HG03378 (cell line): ENCODE measurements at regions not wholly inside any gene's neighbourhood (a gene's known extent, or its start where the extent isn't known, plus 50 kb on each side); places are given as distances from the start of the nearest gene placed in this dataset.

Experiments
- ATAC-seq: cut with Tn5 transposase; IDR thresholded peaks from one replicate; pipeline ENCODE4 v1.9.1; 2021; ENCODE audit warnings: mild to moderate bottlenecking, moderate library complexity; ENCODE audit not compliant: unreplicated experiment

- no peak for ATAC-seq
Measured at GRCh38 chr1:88035578-88035977, 648.5 kb upstream of the PKN2 start.

DNA sequence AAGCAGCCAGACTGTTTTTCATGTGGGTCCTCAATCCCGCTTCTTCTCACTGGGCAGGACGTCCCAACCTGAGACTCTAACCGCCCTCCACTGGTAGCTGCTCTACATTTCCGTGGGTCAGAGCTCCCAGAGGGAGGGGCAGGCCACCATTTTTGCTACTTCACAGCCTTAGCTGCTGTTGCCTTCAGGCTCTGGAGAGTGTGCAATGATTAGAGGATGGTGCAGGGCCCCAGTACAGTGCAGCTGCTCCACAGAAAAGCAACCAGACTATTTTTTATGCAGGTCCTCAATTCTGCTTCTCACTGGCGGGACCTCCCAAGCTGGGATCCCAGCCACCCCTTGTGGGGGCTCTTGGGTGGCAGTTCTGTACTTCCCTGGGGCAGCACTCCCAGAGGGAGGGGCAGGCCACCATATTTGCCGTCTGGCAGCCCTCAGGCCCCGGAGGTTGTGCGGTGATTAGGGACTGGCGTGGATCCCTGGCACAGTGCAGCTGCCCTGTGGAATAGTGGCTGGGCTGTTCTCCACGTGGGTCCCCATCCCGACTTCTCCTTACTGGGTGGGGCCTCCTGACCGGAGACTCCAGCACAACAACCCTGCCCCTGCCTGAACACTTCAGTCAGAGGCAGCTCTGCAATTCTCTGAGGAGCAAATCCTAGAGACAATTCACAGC lies 647.6 kb upstream of the PKN2 start:
- ATAC-seq = no peak

GRCh38 chr1:88039240-88039639 lies 644.8 kb upstream of the PKN2 start:
- no peak for ATAC-seq

DNA sequence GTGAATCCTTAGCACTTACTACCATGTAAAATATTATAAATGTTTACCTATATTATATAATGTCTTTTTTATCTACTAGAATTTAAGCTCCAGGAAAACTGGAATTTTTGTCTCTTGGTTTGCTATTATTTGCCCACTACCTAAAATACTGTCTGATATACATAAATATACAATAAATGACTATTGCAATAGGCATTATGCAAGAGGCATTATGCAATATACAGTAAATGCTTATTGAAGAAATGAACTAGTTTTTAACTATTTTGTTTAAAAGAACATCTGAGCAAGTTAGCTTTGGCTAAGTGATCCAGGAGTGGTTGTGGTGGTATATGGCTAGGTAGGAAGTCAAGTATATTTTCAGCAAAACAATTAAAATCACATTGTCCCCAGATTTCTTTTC lies 640.2 kb upstream of the PKN2 start:
- ATAC-seq = no peak

GRCh38 chr1:88052167-88052566 lies 631.9 kb upstream of the PKN2 start:
- ATAC-seq = no peak

GRCh38 chr1:88053065-88053464 lies 631.0 kb upstream of the PKN2 start:
- no peak for ATAC-seq

DNA sequence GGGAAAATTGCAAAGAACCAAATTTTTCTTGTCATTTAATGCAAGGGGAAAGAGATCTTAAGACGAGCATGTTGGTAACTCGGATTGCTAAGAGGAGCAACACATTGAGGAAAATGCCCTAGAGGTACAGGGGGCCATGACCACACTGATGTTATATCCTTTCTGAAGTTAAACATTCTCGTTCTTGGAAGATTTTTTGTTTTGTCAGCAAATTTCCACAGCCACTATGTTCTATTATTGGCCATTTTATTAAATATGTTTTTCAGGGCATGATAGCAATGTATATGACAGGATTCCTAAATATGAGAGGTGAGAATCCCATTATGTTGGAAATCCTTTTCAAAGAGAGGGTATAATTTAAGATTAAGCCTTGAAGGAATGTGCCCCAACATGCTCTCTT lies 627.2 kb upstream of the PKN2 start:
- no peak for ATAC-seq

DNA sequence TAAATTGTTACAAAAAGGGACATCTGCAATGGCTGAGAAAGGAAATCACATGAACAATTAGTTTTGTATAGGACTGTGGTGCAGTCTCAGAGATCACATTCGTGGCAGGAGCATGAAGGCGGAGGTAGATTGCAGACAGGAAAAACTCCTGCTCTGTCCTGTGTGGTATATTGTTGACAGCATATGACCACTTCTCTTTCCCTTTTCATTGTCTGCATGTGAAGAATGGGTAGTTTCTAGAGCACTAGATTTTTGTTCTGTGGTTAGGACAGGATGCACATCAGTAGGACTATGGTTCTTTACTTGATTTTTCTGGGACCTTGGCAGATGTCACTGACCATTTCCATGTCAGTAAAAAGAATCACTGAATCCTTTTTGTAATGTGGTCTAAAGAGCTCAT lies 625.9 kb upstream of the PKN2 start:
- ATAC-seq = no peak

- ATAC-seq = no peak
Measured at GRCh38 chr1:88060112-88060673, 623.9 kb upstream of the PKN2 start.

DNA sequence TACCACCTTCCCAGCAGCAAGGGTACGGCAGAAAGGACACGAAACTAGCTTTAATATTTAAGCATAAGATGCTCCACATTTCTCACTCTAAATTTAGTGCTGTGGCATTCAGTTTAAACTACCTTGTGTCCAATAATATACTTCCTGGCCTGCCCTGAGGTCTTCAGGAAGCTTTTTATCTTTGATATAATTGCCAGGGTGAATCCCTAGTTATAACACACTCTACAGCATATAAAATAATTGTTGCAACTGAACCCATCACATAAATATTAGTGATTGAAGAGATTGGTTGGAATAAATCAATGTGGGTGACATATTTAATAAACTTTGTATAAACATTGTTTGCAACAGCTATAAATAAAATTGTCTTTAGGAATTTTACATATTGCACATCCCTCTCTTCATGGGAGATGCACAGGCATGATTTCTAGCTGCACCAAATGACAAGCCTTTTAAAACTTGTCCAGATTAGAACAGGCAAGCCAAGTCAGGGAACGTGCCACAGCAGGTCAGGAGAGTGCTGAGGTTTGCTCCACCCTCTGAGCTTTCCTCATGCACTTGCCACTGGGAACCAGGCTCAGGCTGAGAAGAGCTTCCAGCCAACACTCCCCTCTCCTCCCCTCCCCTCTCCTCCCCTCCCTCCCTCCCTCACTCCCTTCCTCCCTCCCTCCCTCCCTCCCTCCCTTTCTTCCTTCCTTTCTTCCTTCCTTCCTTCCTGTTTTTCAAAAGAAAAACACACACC lies 623.2 kb upstream of the PKN2 start:
- no peak for ATAC-seq

DNA sequence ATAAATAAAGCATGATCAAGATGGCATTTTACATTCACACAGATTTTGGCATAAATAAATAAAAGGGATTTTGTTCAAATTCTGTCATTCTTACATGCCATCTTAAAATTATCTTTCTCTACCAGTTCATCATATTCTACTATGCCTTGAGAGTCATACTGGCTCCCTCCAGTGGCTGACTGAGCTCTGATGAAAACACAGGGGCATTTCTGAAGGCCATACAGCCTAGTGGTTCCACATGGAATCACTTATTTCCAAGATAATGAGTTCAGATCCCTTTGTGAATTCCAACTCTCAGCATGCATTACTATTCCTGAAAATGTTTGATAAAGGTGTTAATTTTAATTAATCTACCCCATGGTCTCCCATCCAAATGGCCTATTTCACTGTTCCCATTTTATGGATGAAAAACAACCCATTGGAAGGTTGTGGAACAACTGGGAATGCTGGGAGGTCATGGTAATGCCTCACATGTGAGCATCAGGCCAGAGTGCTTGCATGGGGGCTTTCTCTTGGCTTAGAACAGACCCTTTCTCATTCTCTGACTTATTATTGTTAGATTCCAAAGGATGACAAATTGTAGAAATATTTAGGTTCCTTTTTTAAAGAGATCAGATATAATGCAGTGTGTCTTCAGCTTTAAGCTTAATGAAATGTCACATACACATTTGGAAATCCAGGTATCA lies 622.4 kb upstream of the PKN2 start:
- no peak for ATAC-seq

- ATAC-seq = no peak
Measured at GRCh38 chr1:88062650-88063153, 621.4 kb upstream of the PKN2 start.

DNA sequence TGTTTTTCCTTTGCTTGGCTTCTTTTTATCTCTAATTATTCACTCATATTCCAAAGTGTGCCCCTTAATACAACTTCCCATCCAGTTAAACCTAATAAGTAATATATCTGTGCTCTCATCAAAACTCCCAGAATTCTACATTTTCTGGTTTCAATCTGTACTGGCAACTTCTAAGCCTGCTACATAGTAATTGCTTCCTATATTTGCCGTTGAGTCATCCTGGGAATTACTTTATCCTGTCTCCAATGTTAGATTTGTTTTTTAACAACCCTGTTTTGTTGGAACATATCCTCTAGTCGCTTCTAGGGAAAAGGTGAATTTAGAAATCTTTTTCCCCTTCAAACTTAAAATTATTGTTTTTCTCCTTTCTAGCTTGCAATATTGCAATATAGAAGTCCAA lies 620.5 kb upstream of the PKN2 start:
- no peak for ATAC-seq

DNA sequence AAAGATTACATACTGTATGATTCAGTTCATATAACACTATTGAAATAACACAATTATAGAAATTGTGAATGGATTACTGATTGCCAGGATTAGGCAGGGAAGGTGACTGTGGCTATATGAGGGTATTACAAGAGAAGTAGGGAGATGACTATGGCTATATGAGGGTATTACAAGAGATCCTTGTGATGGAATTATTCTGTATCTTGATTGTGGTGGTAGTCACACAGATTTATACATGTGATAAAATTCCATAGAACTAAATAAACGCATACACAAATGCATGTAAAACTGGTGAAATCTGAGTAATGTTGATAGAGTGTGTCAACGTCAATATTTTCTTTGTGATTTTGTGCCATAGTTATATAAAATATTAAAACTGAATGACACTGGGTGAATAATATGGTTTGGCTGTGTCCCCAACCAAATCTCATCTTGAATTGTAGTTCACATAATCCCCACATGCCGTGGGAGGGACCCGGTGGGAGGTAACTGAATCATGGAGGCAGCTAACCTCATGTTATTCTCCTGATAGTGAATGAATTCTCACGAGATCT lies 615.6 kb upstream of the PKN2 start:
- no peak for ATAC-seq

GRCh38 chr1:88070956-88071355 lies 613.1 kb upstream of the PKN2 start:
- no peak for ATAC-seq

DNA sequence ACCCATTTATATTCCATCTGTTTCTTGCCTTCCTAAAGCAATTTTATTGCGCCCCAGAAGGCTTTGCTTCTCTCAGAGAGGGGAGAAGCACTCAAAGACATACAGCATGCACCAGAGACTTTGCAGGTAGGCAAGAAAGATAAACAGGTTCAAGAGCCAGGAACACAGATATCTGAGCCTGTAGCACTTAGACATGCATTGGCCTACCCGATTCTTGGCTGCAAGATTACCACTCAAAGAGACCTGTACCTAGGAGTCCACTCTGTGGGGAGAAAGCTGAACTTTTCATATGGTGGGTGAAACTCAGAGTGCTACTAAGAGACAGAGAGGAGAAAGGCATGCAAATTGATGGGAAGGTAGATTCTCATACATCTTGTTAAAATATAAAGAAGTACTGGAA lies 609.4 kb upstream of the PKN2 start:
- ATAC-seq = no peak

GRCh38 chr1:88075813-88076212 lies 608.3 kb upstream of the PKN2 start:
- ATAC-seq = no peak

DNA sequence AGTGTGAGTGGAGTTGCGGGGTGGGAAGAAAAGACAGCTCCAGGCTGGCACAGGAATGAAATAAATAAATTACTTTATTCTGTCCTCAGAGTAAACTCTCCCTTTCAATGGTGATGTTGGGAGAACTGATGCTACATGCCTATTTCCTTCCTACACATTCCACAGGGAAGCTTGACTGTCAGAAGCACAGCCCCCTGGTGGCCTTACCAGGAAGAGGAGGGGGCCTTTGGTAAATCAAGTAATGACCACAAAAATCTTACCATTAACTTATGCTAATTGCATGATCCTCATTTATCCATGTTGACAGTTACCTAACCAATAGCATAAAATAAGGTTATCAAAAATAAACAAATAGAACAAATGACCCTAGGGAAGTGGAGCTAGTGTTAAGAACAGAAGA lies 605.0 kb upstream of the PKN2 start:
- ATAC-seq = no peak

DNA sequence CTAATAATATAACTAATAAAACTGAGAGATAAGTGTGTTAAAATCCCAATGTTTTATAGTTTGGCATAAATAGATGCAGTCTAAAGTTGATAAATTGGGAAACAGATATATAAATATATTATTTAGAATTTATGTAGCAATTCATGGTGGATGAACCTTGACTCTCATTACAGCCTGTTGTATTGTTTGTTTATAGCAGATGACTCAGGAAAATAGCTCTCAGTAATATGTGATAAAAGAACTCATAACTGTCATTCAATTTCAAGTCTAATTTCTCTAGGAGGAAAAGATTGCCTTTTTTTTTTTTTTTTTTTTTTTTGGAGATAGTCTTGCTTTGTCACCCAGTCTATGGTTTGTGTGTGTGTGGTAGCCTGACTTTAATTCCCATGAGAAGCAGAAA lies 603.2 kb upstream of the PKN2 start:
- ATAC-seq = no peak

GRCh38 chr1:88088481-88088880 lies 595.6 kb upstream of the PKN2 start:
- ATAC-seq = no peak

- ATAC-seq = no peak
Measured at GRCh38 chr1:88089961-88090360, 594.1 kb upstream of the PKN2 start.
